HEK293T (cell line): ENCODE measurements at regions not wholly inside any gene's neighbourhood (a gene's known extent, or its start where the extent isn't known, plus 50 kb on each side); places are given as distances from the start of the nearest gene placed in this dataset.

ENCODE experiments used
- ARNT ChIP-seq: fragments of 450-650 bp; IDR thresholded peaks from 2 replicates; pipeline ENCODE4 v1.6.1; 2017; ENCODE audit warnings: mild to moderate bottlenecking
- BHLHE40 ChIP-seq: fragments of 450-650 bp; IDR thresholded peaks from 2 replicates; pipeline ENCODE4 v1.6.1; 2016; ENCODE audit warnings: mild to moderate bottlenecking, moderate library complexity, borderline replicate concordance
- FOXA1 ChIP-seq: fragments of 450-650 bp; IDR thresholded peaks from 2 replicates; pipeline ENCODE4 v1.6.1; 2016; ENCODE audit warnings: mild to moderate bottlenecking
- FOXK2 ChIP-seq: fragments of 450-650 bp; IDR thresholded peaks from 2 replicates; pipeline ENCODE4 v1.6.1; 2016; ENCODE audit warnings: mild to moderate bottlenecking
- FOXM1 ChIP-seq: fragments of 450-650 bp; IDR thresholded peaks from 2 replicates; pipeline ENCODE4 v1.6.1; 2017; ENCODE audit warnings: mild to moderate bottlenecking, borderline replicate concordance
- HDGF ChIP-seq: fragments of 450-650 bp; IDR thresholded peaks from 2 replicates; pipeline ENCODE4 v1.6.1; 2017; ENCODE audit warnings: antibody characterized with exemption, borderline replicate concordance
- L3MBTL2 ChIP-seq: fragments of 450-650 bp; conservative IDR thresholded peaks from 2 replicates; pipeline ENCODE4 v1.6.1; 2016; ENCODE audit warnings: mild to moderate bottlenecking
- LEF1 ChIP-seq: fragments of 450-650 bp; IDR thresholded peaks from 2 replicates; pipeline ENCODE4 v1.6.1; 2017; ENCODE audit warnings: mild to moderate bottlenecking, borderline replicate concordance
- PKNOX1 ChIP-seq: fragments of 450-650 bp; IDR thresholded peaks from 2 replicates; pipeline ENCODE4 v1.6.1; 2016
- SP1 ChIP-seq: fragments of 450-650 bp; IDR thresholded peaks from 2 replicates; pipeline ENCODE4 v1.6.1; 2017
- SUZ12 ChIP-seq: fragments of 450-650 bp; IDR thresholded peaks from 2 replicates; pipeline ENCODE4 v1.6.1; 2016; ENCODE audit warnings: mild to moderate bottlenecking
- TARDBP ChIP-seq: fragments of 450-650 bp; IDR thresholded peaks from 2 replicates; pipeline ENCODE4 v1.6.1; 2016
- ZNF384 ChIP-seq: fragments of 450-650 bp; IDR thresholded peaks from 2 replicates; pipeline ENCODE4 v1.6.1; 2016

GRCh38 chr16:51629576-51629975, 478.5 kb upstream of the SALL1 start:
- TF ChIP-seq BHLHE40 (no peak), FOXA1 (no peak), PKNOX1 (peak; percentile 97), FOXK2 (0 out of 2 replicates have a peak, but pooled peaks have one; percentile 28), SP1 (no peak), FOXM1 (no peak), ARNT (no peak; the same call in 1 of the 2 replicates), HDGF (no peak), LEF1 (0 out of 2 replicates have a peak, but pooled peaks have one; percentile 27), L3MBTL2 (no peak), TARDBP (no peak), SUZ12 (no peak), ZNF384 (no peak)
